ENCODE measurements at regions not wholly inside any gene's neighbourhood (a gene's known extent, or its start where the extent isn't known, plus 50 kb on each side); places are given as distances from the start of the nearest gene placed in this dataset.

DNA sequence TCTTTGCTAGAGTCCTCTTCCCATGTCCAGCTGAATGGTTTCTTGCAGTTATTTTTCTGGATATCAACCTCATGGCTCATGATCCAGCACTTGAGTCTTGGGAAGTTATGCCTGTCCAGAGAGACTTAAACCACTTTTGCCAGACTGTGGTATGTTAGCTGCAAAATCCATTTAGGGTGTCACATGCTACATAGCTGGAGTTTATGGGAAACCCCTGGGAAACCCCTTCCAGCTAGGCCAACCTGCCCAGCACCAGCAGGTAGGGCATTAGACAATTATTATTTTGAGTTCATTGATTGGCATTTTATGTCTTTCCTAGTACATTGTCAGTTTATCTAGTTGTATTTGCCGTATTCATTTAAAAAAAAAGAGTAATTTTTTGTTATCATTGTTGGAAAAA is 797.8 kb downstream of the EFNB2 start:
- TF ChIP-seq RAD21 (IDR thresholded peaks at IDR 0.05; ENCODE audit: low read depth) (no peak), CEBPB (IDR thresholded peaks at IDR 0.05) (no peak), YY1 (IDR thresholded peaks at IDR 0.05; ENCODE audit: low read depth) (no peak)
- TF ChIP-seq, protein P1, sequence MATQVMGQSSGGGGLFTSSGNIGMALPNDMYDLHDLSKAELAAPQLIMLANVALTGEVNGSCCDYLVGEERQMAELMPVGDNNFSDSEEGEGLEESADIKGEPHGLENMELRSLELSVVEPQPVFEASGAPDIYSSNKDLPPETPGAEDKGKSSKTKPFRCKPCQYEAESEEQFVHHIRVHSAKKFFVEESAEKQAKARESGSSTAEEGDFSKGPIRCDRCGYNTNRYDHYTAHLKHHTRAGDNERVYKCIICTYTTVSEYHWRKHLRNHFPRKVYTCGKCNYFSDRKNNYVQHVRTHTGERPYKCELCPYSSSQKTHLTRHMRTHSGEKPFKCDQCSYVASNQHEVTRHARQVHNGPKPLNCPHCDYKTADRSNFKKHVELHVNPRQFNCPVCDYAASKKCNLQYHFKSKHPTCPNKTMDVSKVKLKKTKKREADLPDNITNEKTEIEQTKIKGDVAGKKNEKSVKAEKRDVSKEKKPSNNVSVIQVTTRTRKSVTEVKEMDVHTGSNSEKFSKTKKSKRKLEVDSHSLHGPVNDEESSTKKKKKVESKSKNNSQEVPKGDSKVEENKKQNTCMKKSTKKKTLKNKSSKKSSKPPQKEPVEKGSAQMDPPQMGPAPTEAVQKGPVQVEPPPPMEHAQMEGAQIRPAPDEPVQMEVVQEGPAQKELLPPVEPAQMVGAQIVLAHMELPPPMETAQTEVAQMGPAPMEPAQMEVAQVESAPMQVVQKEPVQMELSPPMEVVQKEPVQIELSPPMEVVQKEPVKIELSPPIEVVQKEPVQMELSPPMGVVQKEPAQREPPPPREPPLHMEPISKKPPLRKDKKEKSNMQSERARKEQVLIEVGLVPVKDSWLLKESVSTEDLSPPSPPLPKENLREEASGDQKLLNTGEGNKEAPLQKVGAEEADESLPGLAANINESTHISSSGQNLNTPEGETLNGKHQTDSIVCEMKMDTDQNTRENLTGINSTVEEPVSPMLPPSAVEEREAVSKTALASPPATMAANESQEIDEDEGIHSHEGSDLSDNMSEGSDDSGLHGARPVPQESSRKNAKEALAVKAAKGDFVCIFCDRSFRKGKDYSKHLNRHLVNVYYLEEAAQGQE (IDR thresholded peaks at IDR 0.05; ENCODE audit: low read depth): no peak
- TF ChIP-seq, protein P2, sequence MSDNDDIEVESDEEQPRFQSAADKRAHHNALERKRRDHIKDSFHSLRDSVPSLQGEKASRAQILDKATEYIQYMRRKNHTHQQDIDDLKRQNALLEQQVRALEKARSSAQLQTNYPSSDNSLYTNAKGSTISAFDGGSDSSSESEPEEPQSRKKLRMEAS (IDR thresholded peaks at IDR 0.05): no peak
